Colonic mucosa (tissue), 4 donors: ENCODE measurements at regions not wholly inside any gene's neighbourhood (a gene's known extent, or its start where the extent isn't known, plus 50 kb on each side); places are given as distances from the start of the nearest gene placed in this dataset.

Source experiments
- DNase-seq: peaks from one replicate; pipeline ENCODE4 v3.0.0-alpha.2; 2020
- H3K27ac ChIP-seq: fragments of 200-600 bp; one replicate; pipeline ENCODE4 v1.8.0; 2021
- H3K27me3 ChIP-seq: fragments of 200-600 bp; one replicate; pipeline ENCODE4 v1.8.0; 2021
- H3K36me3 ChIP-seq: fragments of 200-600 bp; one replicate; pipeline ENCODE4 v1.8.0; 2021
- H3K4me1 ChIP-seq: fragments of 200-600 bp; one replicate; pipeline ENCODE4 v1.8.0; 2021; ENCODE audit warnings: mild to moderate bottlenecking
- H3K4me3 ChIP-seq: fragments of 200-600 bp; one replicate; pipeline ENCODE4 v1.8.0; 2021
- H3K9ac ChIP-seq, 2 donors: one replicate each; pipeline ENCODE4 v1.7.0; 2013; ENCODE audit warnings: control low read depth in 2 of 2, low read depth in 2 of 2, low read length in 2 of 2
- H3K9me3 ChIP-seq: fragments of 200-600 bp; one replicate; pipeline ENCODE4 v1.8.0; 2021
- CTCF ChIP-seq: fragments of 200-600 bp; IDR thresholded peaks from one replicate; pipeline ENCODE4 v1.8.0; 2022; ENCODE audit warnings: antibody characterized with exemption, mild to moderate bottlenecking
- intact Hi-C: fragments of 100-400 bp; cut with DNase I; formaldehyde crosslinking; loops from one replicate; pipeline ENCODE4 v1.14.1; 2022
- donor health status: healthy.
- donor health status: DM: no; HTN: no; CAD: no.
- donor health status: DM: no; HTN: no; CAD: no.

DNA sequence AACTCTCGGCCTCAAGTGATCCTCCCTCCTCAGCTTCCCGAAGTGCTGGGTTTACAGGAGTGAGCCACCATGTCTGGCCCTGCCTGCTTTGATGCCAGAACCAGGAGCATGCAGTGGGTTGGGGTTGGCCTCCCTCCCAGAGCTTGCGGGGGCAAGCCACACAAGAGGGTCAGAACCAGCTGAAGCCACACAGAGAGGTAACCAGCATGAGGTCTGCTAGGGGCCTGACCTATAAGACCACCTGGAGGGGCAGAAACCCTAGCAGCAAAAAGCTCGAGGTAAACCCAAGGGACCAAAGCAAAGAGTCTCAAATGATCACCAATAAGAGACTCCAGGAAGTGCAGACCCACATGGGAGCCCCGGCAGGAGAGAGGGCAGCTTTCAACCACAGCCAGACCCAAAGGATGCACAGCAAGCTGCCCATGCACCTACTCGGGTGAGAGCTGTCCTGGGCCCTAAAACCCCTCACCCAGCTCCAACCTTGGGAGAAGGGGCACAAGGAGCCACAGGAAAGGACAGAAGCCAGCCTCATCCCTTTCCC lies 81.2 kb downstream of the TOMM20 start:
- intact Hi-C loops: no loop called here
- TF ChIP-seq CTCF: no peak
- Histone ChIP-seq H3K4me1 (no peaks in the 10 kb centered on the region), H3K36me3 (no peaks in the 10 kb centered on the region), H3K27ac (peak overlapping the region; percentile 72), H3K4me3 (no peak overlapping the region), H3K9me3 (no peaks in the 10 kb centered on the region), H3K27me3 (no peaks in the 10 kb centered on the region), H3K9ac (peak overlapping the region in 1 of 2 donors; percentile 8)
- DNase-seq: no peak

GRCh38 chr1:235045921-235046601 lies 82.6 kb downstream of the TOMM20 start:
- Histone ChIP-seq H3K27me3 (no peaks in the 10 kb centered on the region), H3K27ac (no peak overlapping the region), H3K4me1 (no peaks in the 10 kb centered on the region), H3K4me3 (no peak overlapping the region), H3K9me3 (no peaks in the 10 kb centered on the region), H3K36me3 (no peaks in the 10 kb centered on the region), H3K9ac (no peak overlapping the region)
- intact Hi-C loops: no loop called here
- no peak for DNase-seq
- no peak for TF ChIP-seq CTCF

DNA sequence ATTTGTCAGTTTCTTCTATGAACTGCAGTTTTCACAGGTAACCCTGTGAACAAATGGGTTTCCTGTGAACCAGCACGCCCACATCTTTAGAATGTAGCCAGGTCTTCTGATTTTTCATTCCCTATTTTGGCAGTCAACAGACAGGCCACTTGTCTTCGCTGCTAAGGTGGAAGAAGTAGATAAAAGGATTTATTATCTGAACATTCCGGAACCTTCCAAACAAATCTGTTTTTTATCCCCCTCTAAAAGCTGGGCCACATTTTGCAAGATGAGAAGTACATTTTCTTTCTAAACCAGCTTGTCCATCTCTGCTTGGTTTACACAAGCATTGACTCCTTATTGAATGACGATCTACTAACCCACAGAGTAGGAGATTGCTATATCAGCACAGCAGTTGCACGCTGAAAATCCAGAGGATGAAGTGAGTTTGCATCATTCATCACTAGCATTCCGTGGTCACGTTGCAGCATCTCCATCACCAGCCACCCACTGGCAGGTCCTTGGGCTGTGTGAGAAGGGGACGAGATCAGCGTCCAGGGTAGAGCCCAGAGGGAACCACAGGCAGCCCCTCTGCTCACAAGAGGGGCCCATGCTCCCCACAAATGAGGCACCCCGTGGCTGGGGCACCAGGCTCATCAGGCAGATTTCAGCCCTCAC lies 83.5 kb downstream of the TOMM20 start:
- intact Hi-C loops: no loop called here
- no peaks in the 10 kb centered on the region for H3K9me3 ChIP-seq
- no peak overlapping the region for H3K4me3 ChIP-seq
- DNase-seq: no peak
- no peaks in the 10 kb centered on the region for H3K4me1 ChIP-seq
- no peak for TF ChIP-seq CTCF
- H3K27me3 ChIP-seq: no peaks in the 10 kb centered on the region
- H3K27ac ChIP-seq: no peak overlapping the region
- no peak overlapping the region for H3K9ac ChIP-seq
- H3K36me3 ChIP-seq: no peaks in the 10 kb centered on the region

DNA sequence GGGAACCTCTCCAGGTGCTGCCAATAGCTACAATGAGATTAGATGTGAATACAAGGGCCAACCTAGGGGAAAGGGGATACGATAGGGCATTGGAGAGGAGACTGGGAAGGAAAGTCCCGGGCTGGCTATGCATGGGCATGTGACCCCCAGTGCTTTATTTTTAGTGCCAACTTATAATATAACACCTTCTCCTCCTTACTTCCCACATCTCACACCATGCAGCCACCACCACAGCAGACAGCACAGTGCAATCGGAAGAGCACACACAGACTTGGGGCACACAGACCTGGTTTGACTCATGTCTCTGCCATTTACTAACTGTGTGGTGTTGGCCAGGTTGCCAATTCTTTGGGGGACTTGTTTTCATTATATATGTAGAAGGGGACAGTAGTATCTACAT lies 85.4 kb downstream of the TOMM20 start:
- Histone ChIP-seq H3K4me3 (no peak overlapping the region), H3K4me1 (no peaks in the 10 kb centered on the region), H3K27me3 (no peaks in the 10 kb centered on the region), H3K27ac (no peak overlapping the region), H3K9me3 (no peaks in the 10 kb centered on the region), H3K9ac (no peak overlapping the region), H3K36me3 (no peaks in the 10 kb centered on the region)
- TF ChIP-seq CTCF: no peak
- intact Hi-C loops: no loop called here
- DNase-seq: no peak

GRCh38 chr1:235038701-235039100 lies 89.9 kb downstream of the TOMM20 start:
- Histone ChIP-seq H3K9ac (no peak overlapping the region), H3K27ac (no peak overlapping the region), H3K27me3 (no peaks in the 10 kb centered on the region), H3K4me1 (no peaks in the 10 kb centered on the region), H3K4me3 (no peak overlapping the region), H3K9me3 (no peaks in the 10 kb centered on the region), H3K36me3 (no peaks in the 10 kb centered on the region)
- no peak for TF ChIP-seq CTCF
- intact Hi-C loops: no loop called here
- no peak for DNase-seq
